H1 (cell line): ENCODE measurements at regions not wholly inside any gene's neighbourhood (a gene's known extent, or its start where the extent isn't known, plus 50 kb on each side); places are given as distances from the start of the nearest gene placed in this dataset.

Experiments used
- CTCF ChIA-PET: fragments of 300-600 bp; sonication (Branson Sonifier 250); formaldehyde crosslinking; loops from one replicate; lab custom pipeline; 2021; ENCODE audit not compliant: partially characterized antibody; lab: Charles Lee
- POLR2A ChIA-PET: fragments of 300-600 bp; sonication (Branson Sonifier 250); formaldehyde crosslinking; loops from one replicate; lab custom pipeline; 2021; ENCODE audit warnings: inconsistent platforms; ENCODE audit not compliant: partially characterized antibody; lab: Charles Lee
- DNase-seq, 2 experiments: peaks; one replicate each; pipeline versions ENCODE4 v3.0.0 to v3.0.0-alpha.2; 2010 to 2022; ENCODE audit warnings: low spot score in 2 of 2, low read depth in 1 of 2, mixed read lengths in 1 of 2
- FAIRE-seq: peaks from 2 replicates; lab custom pipeline; 2011; peaks lifted over from hg19 to GRCh38; lab: Jason Lieb, UNC
- H2AFZ ChIP-seq: 2 replicates; pipeline ENCODE4 v1.8.1; 2012; ENCODE audit warnings: low read length, inconsistent platforms
- H2AK5ac ChIP-seq: 2 replicates; pipeline ENCODE4 v1.6.1; 2013; ENCODE audit warnings: low read depth, low read length
- H2BK120ac ChIP-seq: replicated peaks from 2 replicates; pipeline ENCODE3; 2013; ENCODE audit warnings: low read depth, low read length, inconsistent platforms
- H2BK12ac ChIP-seq: 2 replicates; pipeline ENCODE4 v1.6.1; 2013; ENCODE audit warnings: low read depth, low read length
- H2BK15ac ChIP-seq: 2 replicates; pipeline ENCODE4 v1.6.1; 2013; ENCODE audit warnings: low read length
- H2BK20ac ChIP-seq: 2 replicates; pipeline ENCODE4 v1.6.1; 2013; ENCODE audit warnings: low read length
- H2BK5ac ChIP-seq: 2 replicates; pipeline ENCODE4 v1.6.1; 2013; ENCODE audit warnings: low read depth, low read length
- H3K14ac ChIP-seq: 2 replicates; pipeline ENCODE4 v1.6.1; 2013; ENCODE audit warnings: inconsistent platforms; ENCODE audit not compliant: insufficient read length
- H3K18ac ChIP-seq: 2 replicates; pipeline ENCODE4 v1.6.1; 2013; ENCODE audit warnings: low read length; ENCODE audit errors: extremely low read depth
- H3K23ac ChIP-seq: 2 replicates; pipeline ENCODE4 v1.6.1; 2013; ENCODE audit warnings: inconsistent platforms; ENCODE audit not compliant: insufficient read length
- H3K23me2 ChIP-seq: 2 replicates; pipeline ENCODE4 v1.6.1; 2013; ENCODE audit warnings: low read depth, low read length
- H3K27ac ChIP-seq: 2 replicates; pipeline ENCODE4 v1.6.1; 2011; ENCODE audit warnings: low read depth, low read length, inconsistent platforms
- H3K27me3 ChIP-seq, 4 experiments: replicated peaks in 1 of 4; 1 replicate in 1 of 4; 2 replicates in 3 of 4; pipeline versions ENCODE4 v1.6.1 to v1.8.1; 2011 to 2013; ENCODE audit warnings: low read length in 3 of 4, mild to moderate bottlenecking in 3 of 4, inconsistent platforms in 2 of 4, mixed read lengths in 2 of 4, moderate library complexity in 1 of 4; ENCODE audit not compliant: control insufficient read depth in 3 of 4, insufficient read depth in 3 of 4; ENCODE audit errors: extremely low read depth in 1 of 4
- H3K36me3 ChIP-seq, 4 experiments: 2 replicates each; pipeline versions ENCODE4 v1.6.1 to v1.8.1; 2011 to 2013; ENCODE audit warnings: mild to moderate bottlenecking in 4 of 4, low read length in 3 of 4, moderate library complexity in 2 of 4, control low read depth in 1 of 4, inconsistent platforms in 1 of 4; ENCODE audit not compliant: insufficient read depth in 4 of 4, control insufficient read depth in 2 of 4
- H3K4ac ChIP-seq: replicated peaks from 2 replicates; pipeline ENCODE3; 2013; ENCODE audit warnings: low read length, low read depth, mixed read lengths, inconsistent platforms; ENCODE audit not compliant: insufficient read length
- H3K4me1 ChIP-seq, 4 experiments: replicated peaks in 1 of 4; 1 replicate in 1 of 4; 2 replicates in 3 of 4; pipeline versions ENCODE4 v1.6.1 to v1.8.1; 2011 to 2013; ENCODE audit warnings: low read length in 3 of 4, inconsistent platforms in 2 of 4, mixed read lengths in 1 of 4; ENCODE audit not compliant: insufficient read depth in 4 of 4, control insufficient read depth in 3 of 4
- H3K4me2 ChIP-seq, 2 experiments: 2 replicates each; pipeline versions ENCODE4 v1.6.1 to v1.8.1; 2011 to 2013; ENCODE audit warnings: low read depth in 2 of 2, low read length in 2 of 2, control low read depth in 1 of 2, inconsistent platforms in 1 of 2, mild to moderate bottlenecking in 1 of 2; ENCODE audit not compliant: insufficient read depth in 1 of 2
- H3K4me3 ChIP-seq, 4 experiments: fragments of 200-600, 300-600 bp in 1 of 4; sonication (generic), shearing (Covaris generic), sonication (Bioruptor Twin) in 1 of 4; 2 replicates each; pipeline versions ENCODE4 v1.5.1 to v1.8.1; 2011 to 2016; ENCODE audit warnings: low read length in 4 of 4, low read depth in 3 of 4, control low read depth in 2 of 4, inconsistent platforms in 2 of 4, mild to moderate bottlenecking in 2 of 4, mixed read lengths in 1 of 4, moderate library complexity in 1 of 4; ENCODE audit not compliant: insufficient read depth in 2 of 4; ENCODE audit errors: extremely low read depth in 1 of 4
- H3K56ac ChIP-seq: replicated peaks from 2 replicates; pipeline ENCODE3; 2013; ENCODE audit warnings: low read depth, mild to moderate bottlenecking, mixed read lengths, low read length, inconsistent platforms; ENCODE audit not compliant: insufficient read length
- H3K79me1 ChIP-seq: 2 replicates; pipeline ENCODE4 v1.6.1; 2013; ENCODE audit warnings: low read depth, low read length, control low read depth
- H3K79me2 ChIP-seq, 2 experiments: 2 replicates each; pipeline versions ENCODE4 v1.6.1 to v1.8.1; 2012 to 2013; ENCODE audit warnings: low read length in 2 of 2, mild to moderate bottlenecking in 2 of 2, inconsistent platforms in 1 of 2; ENCODE audit not compliant: insufficient read depth in 2 of 2, control insufficient read depth in 1 of 2
- H3K9ac ChIP-seq, 4 experiments: replicated peaks in 1 of 4; 1 replicate in 1 of 4; 2 replicates in 3 of 4; pipeline versions ENCODE4 v1.6.1 to v1.8.1; 2011 to 2013; ENCODE audit warnings: low read depth in 3 of 4, low read length in 3 of 4, control low read depth in 2 of 4, mild to moderate bottlenecking in 2 of 4, moderate library complexity in 2 of 4, inconsistent platforms in 1 of 4; ENCODE audit errors: extremely low read depth in 1 of 4
- H3K9me3 ChIP-seq, 2 experiments: 2 replicates each; pipeline versions ENCODE4 v1.6.1 to v1.8.1; 2012 to 2013; ENCODE audit warnings: mild to moderate bottlenecking in 2 of 2, moderate library complexity in 2 of 2, control low read depth in 1 of 2, inconsistent platforms in 1 of 2, low read depth in 1 of 2, low read length in 1 of 2, mixed read lengths in 1 of 2; ENCODE audit not compliant: insufficient read depth in 2 of 2
- H4K20me1 ChIP-seq, 2 experiments: replicated peaks in 1 of 2; 2 replicates each; pipeline versions ENCODE3 to v1.8.1; 2011 to 2013; ENCODE audit warnings: inconsistent platforms in 2 of 2, low read length in 2 of 2, mild to moderate bottlenecking in 1 of 2; ENCODE audit not compliant: insufficient read depth in 2 of 2, control insufficient read depth in 1 of 2
- H4K5ac ChIP-seq: 2 replicates; pipeline ENCODE4 v1.6.1; 2013; ENCODE audit warnings: low read length, low read depth, mixed read lengths, inconsistent platforms; ENCODE audit not compliant: insufficient read length
- H4K8ac ChIP-seq: 2 replicates; pipeline ENCODE4 v1.8.0; 2013; ENCODE audit warnings: mild to moderate bottlenecking, moderate library complexity, low read length, inconsistent platforms; ENCODE audit not compliant: insufficient read depth; ENCODE audit errors: extremely low read depth
- H4K91ac ChIP-seq: replicated peaks from 2 replicates; pipeline ENCODE3; 2013; ENCODE audit warnings: low read length, mixed read lengths, inconsistent platforms; ENCODE audit not compliant: insufficient read length
- BRCA1 ChIP-seq: IDR thresholded peaks from 2 replicates; pipeline ENCODE4 v1.6.1; 2012; ENCODE audit warnings: low read depth, low read length, improper control_type of control experiment
- CTCF ChIP-seq, 3 experiments: IDR thresholded peaks; 1 replicate in 2 of 3; 2 replicates in 1 of 3; pipeline versions ENCODE4 v1.5.1 to v1.6.1; 2011; ENCODE audit warnings: low read length in 3 of 3, mild to moderate bottlenecking in 3 of 3, inconsistent platforms in 2 of 3, low read depth in 1 of 3, moderate library complexity in 1 of 3; ENCODE audit not compliant: insufficient read depth in 1 of 3; ENCODE audit errors: control extremely low read depth in 1 of 3
- JUND ChIP-seq: IDR thresholded peaks from 2 replicates; pipeline ENCODE4 v1.6.1; 2011; ENCODE audit warnings: mild to moderate bottlenecking, improper control_type of control experiment, low read length
- MAX ChIP-seq: IDR thresholded peaks from 2 replicates; pipeline ENCODE4 v1.6.1; 2012; ENCODE audit warnings: inconsistent platforms
- PHF8 ChIP-seq: fragments of 200-600 bp; sonication (generic); conservative IDR thresholded peaks from 2 replicates; pipeline ENCODE4 v1.7.1; 2012; ENCODE audit warnings: low read depth, mild to moderate bottlenecking, inconsistent platforms, low read length, moderate library complexity
- RBBP5 ChIP-seq: IDR thresholded peaks from 2 replicates; pipeline ENCODE4 v1.7.1; 2012; ENCODE audit warnings: low read depth, mild to moderate bottlenecking, inconsistent platforms, low read length, moderate library complexity, borderline replicate concordance
- SIN3A ChIP-seq, 2 experiments: IDR thresholded peaks in 1 of 2; conservative IDR thresholded peaks in 1 of 2; 2 replicates each; pipeline ENCODE4 v1.6.1; 2011 to 2012; ENCODE audit warnings: low read length in 2 of 2, improper control_type of control experiment in 1 of 2, low read depth in 1 of 2, mild to moderate bottlenecking in 1 of 2
- SUZ12 ChIP-seq: fragments of 200-600 bp; sonication (generic); IDR thresholded peaks from 2 replicates; pipeline ENCODE4 v1.6.1; 2012; ENCODE audit warnings: mild to moderate bottlenecking, inconsistent platforms, low read length, moderate library complexity, mixed read lengths
- TAF7 ChIP-seq: optimal IDR thresholded peaks from 2 replicates; pipeline ENCODE3; 2011; ENCODE audit warnings: low read depth, mild to moderate bottlenecking, inconsistent platforms, low read length, moderate library complexity, borderline replicate concordance
- TBP ChIP-seq: IDR thresholded peaks from 2 replicates; pipeline ENCODE4 v1.6.1; 2011; ENCODE audit warnings: low read depth, low read length, improper control_type of control experiment
- TEAD4 ChIP-seq: IDR thresholded peaks from 2 replicates; pipeline ENCODE4 v1.6.1; 2012; ENCODE audit warnings: low read depth, low read length, inconsistent platforms, mixed read lengths
- WGBS, 2 experiments: shearing (Covaris generic) in 1 of 2; methylation state at CpG; one replicate each; pipeline versions ENCODE4 v1.1.6 to v1.1.7; 2013 to 2015; ENCODE audit warnings: low lambda C conversion rate in 2 of 2, mixed read lengths in 2 of 2, inconsistent platforms in 1 of 2, low coverage in 1 of 2, missing lambda C conversion rate in 1 of 2; ENCODE audit not compliant: insufficient replicate concordance in 2 of 2, insufficient coverage in 1 of 2, insufficient read length in 1 of 2; ENCODE audit errors: extremely low coverage in 1 of 2, missing lambda C conversion rate in 1 of 2; 5-methylcytosine and 5-hydroxymethylcytosine counted together

- H3K4me1 ChIP-seq = no peaks in the 10 kb centered on the region
- DNase-seq (no peak), FAIRE-seq (no peak)
- no peak overlapping the region for H4K8ac ChIP-seq
- no peak overlapping the region for H3K14ac ChIP-seq
- no peak overlapping the region for H3K4me3 ChIP-seq
- no peaks in the 10 kb centered on the region for H4K20me1 ChIP-seq
- 83% methylated on average over 3 of the region's 3 CpGs; no CpG with 5 or more reads in 1 of the 2 experiments for WGBS, 2 experiments
- H3K79me2 ChIP-seq = no peaks in the 10 kb centered on the region
- ChIA-PET POLR2A (no interaction called here), CTCF (interaction anchor here (1.5 to 1.6 kb wide), 2 partner anchors 22 to 53 kb away, joined by 3 to 4 read pairs; no protein-coding TSS in a partner anchor)
- H2BK12ac ChIP-seq = no peak overlapping the region
- no peak overlapping the region for H4K5ac ChIP-seq
- no peak overlapping the region for H3K4me2 ChIP-seq
- H4K91ac ChIP-seq = no peak overlapping the region
- H2AFZ ChIP-seq = no peak overlapping the region
- TF ChIP-seq CTCF (IDR thresholded peaks at IDR 0.05; ENCODE audit: control extremely low read depth in 1 of 3, insufficient read depth in 1 of 3, low read depth in 1 of 3, low read length in 3 of 3) (no peak), BRCA1 (no peak), MAX (no peak), TAF7 (no peak), PHF8 (no peak), SIN3A (conservative IDR thresholded peaks at IDR 0.05 in 1 of 2, IDR thresholded peaks at IDR 0.05 in 1 of 2; ENCODE audit: low read depth in 1 of 2, low read length in 2 of 2) (no peak), SUZ12 (no peak), TEAD4 (no peak), TBP (no peak), RBBP5 (no peak), JUND (no peak)
- no peak overlapping the region for H2BK20ac ChIP-seq
- no peak overlapping the region for H3K9ac ChIP-seq
- no peaks in the 10 kb centered on the region for H3K23me2 ChIP-seq
- H3K23ac ChIP-seq = no peak overlapping the region
- H2BK15ac ChIP-seq = no peak overlapping the region
- H3K79me1 ChIP-seq = no peaks in the 10 kb centered on the region
- no peak overlapping the region for H3K18ac ChIP-seq
- no peaks in the 10 kb centered on the region for H3K9me3 ChIP-seq
- H2BK5ac ChIP-seq = no peak overlapping the region
- H2BK120ac ChIP-seq = no peak overlapping the region
- H3K27ac ChIP-seq = no peak overlapping the region
- H2AK5ac ChIP-seq = no peak overlapping the region
- no peak overlapping the region for H3K4ac ChIP-seq
- no peaks in the 10 kb centered on the region for H3K27me3 ChIP-seq
- no peak overlapping the region for H3K56ac ChIP-seq
- no peaks in the 10 kb centered on the region for H3K36me3 ChIP-seq
Observed at GRCh38 chr12:22881878-22882385, 257.0 kb downstream of the ETNK1 start.
